ENCODE measurements at regions not wholly inside any gene's neighbourhood (a gene's known extent, or its start where the extent isn't known, plus 50 kb on each side); places are given as distances from the start of the nearest gene placed in this dataset.

DNA sequence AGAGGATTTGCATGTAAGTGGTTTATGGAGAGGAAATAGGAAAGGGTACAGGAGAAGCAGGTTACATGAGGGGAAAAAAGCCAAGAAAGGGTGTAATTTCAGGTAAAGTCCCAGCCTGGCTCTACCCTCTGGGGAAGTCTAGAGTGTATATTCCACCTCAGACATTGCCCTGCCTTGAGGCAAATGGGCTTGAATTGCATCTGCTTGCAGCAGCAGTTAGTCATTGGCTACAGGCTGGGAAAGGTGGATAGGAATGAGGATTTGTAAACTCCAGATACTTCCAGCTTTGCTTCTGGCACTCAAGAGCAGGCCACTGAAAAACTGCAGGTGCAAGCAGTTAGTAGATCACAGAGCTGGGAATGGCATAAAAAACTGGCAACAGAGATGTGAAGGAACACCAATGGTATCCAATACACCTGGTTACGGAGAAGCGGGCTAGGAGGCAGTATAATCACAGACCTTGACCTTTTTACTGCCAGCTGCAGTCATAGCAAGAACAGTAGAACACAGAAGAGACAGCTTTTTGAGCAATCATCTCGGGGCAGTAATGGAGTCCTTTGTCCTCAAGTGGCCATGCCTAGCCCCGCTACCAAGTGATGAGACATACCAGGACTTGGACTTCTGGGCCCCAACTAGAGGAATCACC, 226.9 kb upstream of the NRIP1 start:
- 39% methylated on average over 4 of the region's 4 CpGs for WGBS (ENCODE audit: insufficient coverage, low coverage, missing lambda C conversion rate)
- no peak overlapping the region for H3K4me3 ChIP-seq
- no peaks in the 10 kb centered on the region for H3K9me3 ChIP-seq (replicated peaks; ENCODE audit: control insufficient read depth, insufficient read depth, low read depth, low read length)
- no peak for FAIRE-seq
- peaks cover 0 to 11% of the 10 kb centered on the region in 2 experiments; a peak in 2 of 5 replicates for H3K4me1 ChIP-seq (replicated peaks in 1 of 2; ENCODE audit: control insufficient read depth in 2 of 2, insufficient read depth in 2 of 2, low read length in 2 of 2)
- no TSS peak for BruUV-seq (replicated peaks)
- ChIA-PET CTCF (ENCODE audit: low intra/inter-chr PET ratio) (no interaction called here), POLR2A (no interaction called here)
- intact Hi-C loops (cut with micrococcal nuclease) (loop anchor here (10.0 kb wide), 1 partner anchor 63 kb away; no protein-coding TSS in a partner anchor), in situ Hi-C loops (cut with MboI) (loop anchor here (25.0 kb wide), 1 partner anchor 879 kb away; no protein-coding TSS in a partner anchor)
- H4K20me1 ChIP-seq (replicated peaks; ENCODE audit: control insufficient read depth, insufficient read depth, low read length), result no peaks in the 10 kb centered on the region
- H3K27ac ChIP-seq (ENCODE audit: extremely low read depth, low read depth, low read length), result no peak overlapping the region
- no peaks in the 10 kb centered on the region for H3K9me1 ChIP-seq (ENCODE audit: control insufficient read depth, insufficient read depth, low read length)
- H3K9ac ChIP-seq (ENCODE audit: insufficient read depth in 1 of 2, low read depth in 2 of 2, low read length in 2 of 2), result no peak overlapping the region
- DNase-seq (ENCODE audit: extremely low read depth in 1 of 4, low spot score in 3 of 4), result no peak
- H3K36me3 ChIP-seq (ENCODE audit: control insufficient read depth, insufficient read depth, low read length), result no peaks in the 10 kb centered on the region
- no peak for ATAC-seq
- H3K4me2 ChIP-seq (ENCODE audit: insufficient read depth, low read length), result no peak overlapping the region
- H2AFZ ChIP-seq (ENCODE audit: low read depth, low read length), result no peak overlapping the region
- peaks cover 0 to 5% of the 10 kb centered on the region in 2 experiments; a peak in 1 of 5 replicates for H3K27me3 ChIP-seq (ENCODE audit: control insufficient read depth in 2 of 2, insufficient read depth in 2 of 2, low read length in 2 of 2)
- H3K79me2 ChIP-seq (ENCODE audit: control insufficient read depth, insufficient read depth, low read length), result no peaks in the 10 kb centered on the region
- TF ChIP-seq ZNF316 (IDR thresholded peaks at IDR 0.05) (no peak), ARNT (IDR thresholded peaks at IDR 0.05) (no peak), ZNF274 (IDR thresholded peaks at IDR 0.05; ENCODE audit: borderline replicate concordance, low read depth, low read length) (no peak), CSDE1 (IDR thresholded peaks at IDR 0.05) (no peak), NR2C2 (CRISPR knock-in tag; IDR thresholded peaks at IDR 0.05) (no peak), NR2C2 (tag; IDR thresholded peaks at IDR 0.05) (no peak), CEBPG (CRISPR knock-in tag; IDR thresholded peaks at IDR 0.05) (no peak), CEBPG (tag; conservative IDR thresholded peaks at IDR 0.05 in 1 of 2, IDR thresholded peaks at IDR 0.05 in 1 of 2) (no peak), ZNF584 (CRISPR knock-in tag; IDR thresholded peaks at IDR 0.05; ENCODE audit: low read depth) (no peak), XRCC3 (IDR thresholded peaks at IDR 0.05) (no peak), CHCHD3 (CRISPR knock-in tag; IDR thresholded peaks at IDR 0.05) (no peak), RREB1 (CRISPR knock-in tag; IDR thresholded peaks at IDR 0.05) (no peak), RAD51 (IDR thresholded peaks at IDR 0.05; ENCODE audit: borderline replicate concordance, low read depth) (no peak)
- TF ChIP-seq, protein P1, sequence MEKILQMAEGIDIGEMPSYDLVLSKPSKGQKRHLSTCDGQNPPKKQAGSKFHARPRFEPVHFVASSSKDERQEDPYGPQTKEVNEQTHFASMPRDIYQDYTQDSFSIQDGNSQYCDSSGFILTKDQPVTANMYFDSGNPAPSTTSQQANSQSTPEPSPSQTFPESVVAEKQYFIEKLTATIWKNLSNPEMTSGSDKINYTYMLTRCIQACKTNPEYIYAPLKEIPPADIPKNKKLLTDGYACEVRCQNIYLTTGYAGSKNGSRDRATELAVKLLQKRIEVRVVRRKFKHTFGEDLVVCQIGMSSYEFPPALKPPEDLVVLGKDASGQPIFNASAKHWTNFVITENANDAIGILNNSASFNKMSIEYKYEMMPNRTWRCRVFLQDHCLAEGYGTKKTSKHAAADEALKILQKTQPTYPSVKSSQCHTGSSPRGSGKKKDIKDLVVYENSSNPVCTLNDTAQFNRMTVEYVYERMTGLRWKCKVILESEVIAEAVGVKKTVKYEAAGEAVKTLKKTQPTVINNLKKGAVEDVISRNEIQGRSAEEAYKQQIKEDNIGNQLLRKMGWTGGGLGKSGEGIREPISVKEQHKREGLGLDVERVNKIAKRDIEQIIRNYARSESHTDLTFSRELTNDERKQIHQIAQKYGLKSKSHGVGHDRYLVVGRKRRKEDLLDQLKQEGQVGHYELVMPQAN (IDR thresholded peaks at IDR 0.05; ENCODE audit: borderline replicate concordance), result no peak
- TF ChIP-seq, protein P2, sequence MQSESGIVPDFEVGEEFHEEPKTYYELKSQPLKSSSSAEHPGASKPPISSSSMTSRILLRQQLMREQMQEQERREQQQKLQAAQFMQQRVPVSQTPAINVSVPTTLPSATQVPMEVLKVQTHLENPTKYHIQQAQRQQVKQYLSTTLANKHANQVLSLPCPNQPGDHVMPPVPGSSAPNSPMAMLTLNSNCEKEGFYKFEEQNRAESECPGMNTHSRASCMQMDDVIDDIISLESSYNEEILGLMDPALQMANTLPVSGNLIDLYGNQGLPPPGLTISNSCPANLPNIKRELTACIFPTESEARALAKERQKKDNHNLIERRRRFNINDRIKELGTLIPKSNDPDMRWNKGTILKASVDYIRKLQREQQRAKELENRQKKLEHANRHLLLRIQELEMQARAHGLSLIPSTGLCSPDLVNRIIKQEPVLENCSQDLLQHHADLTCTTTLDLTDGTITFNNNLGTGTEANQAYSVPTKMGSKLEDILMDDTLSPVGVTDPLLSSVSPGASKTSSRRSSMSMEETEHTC (IDR thresholded peaks at IDR 0.05), result no peak
